ENCODE measurements at regions not wholly inside any gene's neighbourhood (a gene's known extent, or its start where the extent isn't known, plus 50 kb on each side); places are given as distances from the start of the nearest gene placed in this dataset.

GRCh38 chr11:70028147-70028855 lies 49.8 kb upstream of the ANO1 start:
- Histone ChIP-seq H3K4me2 (no peak overlapping the region), H3K9me3 (peaks cover 6% of the 10 kb centered on the region; the same call in 1 of the 3 replicates), H3K4me1 (no peaks in the 10 kb centered on the region), H3K4me3 (no peak overlapping the region), H3K27ac (no peak overlapping the region)
- TF ChIP-seq NR3C1 (IDR thresholded peaks at IDR 0.05) (no peak), REST (IDR thresholded peaks at IDR 0.05) (no peak), ZC3H11A (IDR thresholded peaks at IDR 0.05) (no peak), TP53 (CRISPR knock-in tag; IDR thresholded peaks at IDR 0.05) (no peak), POLR2A (IDR thresholded peaks at IDR 0.05; ENCODE audit: low read length) (no peak), CHD2 (IDR thresholded peaks at IDR 0.05; ENCODE audit: low read length, partially characterized antibody) (no peak), FOSB (CRISPR knock-in tag; IDR thresholded peaks at IDR 0.05) (no peak), ELK1 (IDR thresholded peaks at IDR 0.05; ENCODE audit: low read depth, low read length) (no peak), JUNB (IDR thresholded peaks at IDR 0.05) (no peak), KDM1A (IDR thresholded peaks at IDR 0.05; ENCODE audit: low read depth) (no peak), BCL3 (IDR thresholded peaks at IDR 0.05) (no peak)
- ATAC-seq, result no peak
- ChIA-PET POLR2A (no interaction called here), CTCF (interaction anchor here (0.6 to 0.7 kb wide), 2 partner anchors 164 to 688 kb away, joined by 3 read pairs; no protein-coding TSS in a partner anchor)
- WGBS (ENCODE audit: missing lambda C conversion rate), result 79% methylated on average over 12 of the region's 12 CpGs
- no peak for DNase-seq (ENCODE audit: low read depth in 1 of 2, low spot score in 1 of 2)
- FAIRE-seq, result no peak

Measured in A549 (cell line).